ENCODE measurements at regions not wholly inside any gene's neighbourhood (a gene's known extent, or its start where the extent isn't known, plus 50 kb on each side); places are given as distances from the start of the nearest gene placed in this dataset.

GRCh38 chr7:79982141-79982770 is 152.4 kb upstream of the GNAI1 start:
- no peaks in the 10 kb centered on the region for H3K36me3 ChIP-seq (ENCODE audit: insufficient read depth, low read length)
- no peaks in the 10 kb centered on the region for H3K9me2 ChIP-seq (replicated peaks; ENCODE audit: low read depth, low read length)
- no peaks in the 10 kb centered on the region for H3K4me1 ChIP-seq (ENCODE audit: insufficient read depth, low read length, poor library complexity, severe bottlenecking)
- no peaks in the 10 kb centered on the region for H3K27me3 ChIP-seq (ENCODE audit: insufficient read depth, low read length, poor library complexity, severe bottlenecking)
- H3K9ac ChIP-seq (ENCODE audit: low read depth, low read length, poor library complexity, severe bottlenecking) = no peak overlapping the region
- no peak overlapping the region for H3K4me3 ChIP-seq (ENCODE audit: low read length, poor library complexity, severe bottlenecking)
- H2AFZ ChIP-seq (ENCODE audit: low read length) = peak overlapping the region; percentile 10; the same call in 1 of the 2 replicates
- TF ChIP-seq EZH2phosphoT487 (IDR thresholded peaks at IDR 0.05; ENCODE audit: borderline replicate concordance) = no peak
- TF ChIP-seq, protein P1, sequence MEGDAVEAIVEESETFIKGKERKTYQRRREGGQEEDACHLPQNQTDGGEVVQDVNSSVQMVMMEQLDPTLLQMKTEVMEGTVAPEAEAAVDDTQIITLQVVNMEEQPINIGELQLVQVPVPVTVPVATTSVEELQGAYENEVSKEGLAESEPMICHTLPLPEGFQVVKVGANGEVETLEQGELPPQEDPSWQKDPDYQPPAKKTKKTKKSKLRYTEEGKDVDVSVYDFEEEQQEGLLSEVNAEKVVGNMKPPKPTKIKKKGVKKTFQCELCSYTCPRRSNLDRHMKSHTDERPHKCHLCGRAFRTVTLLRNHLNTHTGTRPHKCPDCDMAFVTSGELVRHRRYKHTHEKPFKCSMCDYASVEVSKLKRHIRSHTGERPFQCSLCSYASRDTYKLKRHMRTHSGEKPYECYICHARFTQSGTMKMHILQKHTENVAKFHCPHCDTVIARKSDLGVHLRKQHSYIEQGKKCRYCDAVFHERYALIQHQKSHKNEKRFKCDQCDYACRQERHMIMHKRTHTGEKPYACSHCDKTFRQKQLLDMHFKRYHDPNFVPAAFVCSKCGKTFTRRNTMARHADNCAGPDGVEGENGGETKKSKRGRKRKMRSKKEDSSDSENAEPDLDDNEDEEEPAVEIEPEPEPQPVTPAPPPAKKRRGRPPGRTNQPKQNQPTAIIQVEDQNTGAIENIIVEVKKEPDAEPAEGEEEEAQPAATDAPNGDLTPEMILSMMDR (conservative IDR thresholded peaks at IDR 0.05; ENCODE audit: low read length) = no peak
- H3K9me3 ChIP-seq (ENCODE audit: insufficient read depth, low read depth, low read length) = no peaks in the 10 kb centered on the region
- H3F3A ChIP-seq (ENCODE audit: low read depth) = no peaks in the 10 kb centered on the region
- no peaks in the 10 kb centered on the region for H3K79me2 ChIP-seq (ENCODE audit: insufficient read depth, low read length)
- H3K4me2 ChIP-seq (ENCODE audit: low read depth, low read length, poor library complexity, severe bottlenecking) = no peak overlapping the region
- no peaks in the 10 kb centered on the region for H4K20me1 ChIP-seq (ENCODE audit: insufficient read depth, low read length, poor library complexity, severe bottlenecking)

DNA sequence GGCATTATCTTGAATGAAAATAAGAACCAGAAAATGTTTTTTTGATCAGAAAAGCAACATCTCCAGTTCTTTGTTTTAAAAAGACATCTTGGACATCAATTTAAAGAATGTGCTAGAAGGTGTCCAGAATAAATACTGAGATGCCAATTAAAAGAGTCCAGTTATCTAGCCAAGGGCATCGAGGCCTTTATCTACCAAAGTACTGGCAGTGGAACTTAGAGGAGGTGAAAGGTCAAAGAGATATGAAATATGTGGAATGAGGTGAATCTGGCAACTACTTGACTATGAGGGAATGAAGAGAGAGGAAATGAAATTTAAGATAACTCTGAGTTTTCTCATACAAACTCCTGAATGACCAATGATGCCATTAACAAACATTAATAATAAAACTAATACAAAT is 154.3 kb upstream of the GNAI1 start:
- no peak overlapping the region for H3K9ac ChIP-seq (ENCODE audit: low read depth, low read length, poor library complexity, severe bottlenecking)
- H3K9me2 ChIP-seq (replicated peaks; ENCODE audit: low read depth, low read length) = no peaks in the 10 kb centered on the region
- H3K4me1 ChIP-seq (ENCODE audit: insufficient read depth, low read length, poor library complexity, severe bottlenecking) = no peaks in the 10 kb centered on the region
- no peaks in the 10 kb centered on the region for H4K20me1 ChIP-seq (ENCODE audit: insufficient read depth, low read length, poor library complexity, severe bottlenecking)
- no peaks in the 10 kb centered on the region for H3K36me3 ChIP-seq (ENCODE audit: insufficient read depth, low read length)
- H3K4me3 ChIP-seq (ENCODE audit: low read length, poor library complexity, severe bottlenecking) = no peak overlapping the region
- no peaks in the 10 kb centered on the region for H3K9me3 ChIP-seq (ENCODE audit: insufficient read depth, low read depth, low read length)
- no peak overlapping the region for H2AFZ ChIP-seq (ENCODE audit: low read length)
- H3F3A ChIP-seq (ENCODE audit: low read depth) = no peaks in the 10 kb centered on the region
- H3K79me2 ChIP-seq (ENCODE audit: insufficient read depth, low read length) = no peaks in the 10 kb centered on the region
- H3K27me3 ChIP-seq (ENCODE audit: insufficient read depth, low read length, poor library complexity, severe bottlenecking) = no peaks in the 10 kb centered on the region
- TF ChIP-seq, protein P1 (conservative IDR thresholded peaks at IDR 0.05; ENCODE audit: low read length) = no peak
- TF ChIP-seq EZH2phosphoT487 (IDR thresholded peaks at IDR 0.05; ENCODE audit: borderline replicate concordance) = no peak
- no peak overlapping the region for H3K4me2 ChIP-seq (ENCODE audit: low read depth, low read length, poor library complexity, severe bottlenecking)

DNA sequence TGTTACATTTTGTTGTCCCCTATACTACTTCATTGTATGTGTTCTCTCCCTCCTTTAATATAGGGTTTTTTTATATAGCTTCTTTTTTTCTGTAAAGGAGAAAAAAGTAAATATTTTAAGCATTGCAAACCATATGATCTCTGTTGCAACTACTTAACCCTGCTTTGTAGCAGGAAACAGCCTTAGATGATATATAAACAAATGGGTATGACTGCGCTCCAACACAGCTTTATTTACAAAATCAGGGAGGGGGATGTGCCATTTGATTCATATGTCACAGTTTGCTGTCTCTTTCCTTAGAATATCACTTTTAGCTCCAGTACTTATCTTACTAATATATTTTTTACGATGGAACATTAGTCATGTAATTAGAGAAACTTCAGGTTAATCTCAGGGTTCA is 155.2 kb upstream of the GNAI1 start:
- H3K4me1 ChIP-seq (ENCODE audit: insufficient read depth, low read length, poor library complexity, severe bottlenecking) = no peaks in the 10 kb centered on the region
- H3F3A ChIP-seq (ENCODE audit: low read depth) = no peaks in the 10 kb centered on the region
- no peaks in the 10 kb centered on the region for H4K20me1 ChIP-seq (ENCODE audit: insufficient read depth, low read length, poor library complexity, severe bottlenecking)
- H3K4me3 ChIP-seq (ENCODE audit: low read length, poor library complexity, severe bottlenecking) = no peak overlapping the region
- H3K9me3 ChIP-seq (ENCODE audit: insufficient read depth, low read depth, low read length) = no peaks in the 10 kb centered on the region
- TF ChIP-seq EZH2phosphoT487 (IDR thresholded peaks at IDR 0.05; ENCODE audit: borderline replicate concordance) = no peak
- TF ChIP-seq, protein P1 (conservative IDR thresholded peaks at IDR 0.05; ENCODE audit: low read length) = no peak
- H2AFZ ChIP-seq (ENCODE audit: low read length) = no peak overlapping the region
- no peaks in the 10 kb centered on the region for H3K27me3 ChIP-seq (ENCODE audit: insufficient read depth, low read length, poor library complexity, severe bottlenecking)
- no peaks in the 10 kb centered on the region for H3K79me2 ChIP-seq (ENCODE audit: insufficient read depth, low read length)
- H3K4me2 ChIP-seq (ENCODE audit: low read depth, low read length, poor library complexity, severe bottlenecking) = no peak overlapping the region
- no peaks in the 10 kb centered on the region for H3K9me2 ChIP-seq (replicated peaks; ENCODE audit: low read depth, low read length)
- H3K36me3 ChIP-seq (ENCODE audit: insufficient read depth, low read length) = no peaks in the 10 kb centered on the region
- H3K9ac ChIP-seq (ENCODE audit: low read depth, low read length, poor library complexity, severe bottlenecking) = no peak overlapping the region
